Activated CD4-positive, alpha-beta T cell treated with anti-CD3 and anti-CD28 coated beads for 36 hours (primary cell): ENCODE measurements at regions not wholly inside any gene's neighbourhood (a gene's known extent, or its start where the extent isn't known, plus 50 kb on each side); places are given as distances from the start of the nearest gene placed in this dataset.

Experiments used
- ATAC-seq: fragments of 200-7000 bp; cut with Tn5 transposase; one replicate; pipeline ENCODE4 v1.10.0; 2021; ENCODE audit warnings: mild to moderate bottlenecking, moderate library complexity
- CTCF ChIA-PET: fragments of 350-600 bp; sonication (Branson Sonifier 250); formaldehyde crosslinking; loops from one replicate; lab custom pipeline; 2021; ENCODE audit warnings: antibody characterized with exemption; lab: Charles Lee
- POLR2A ChIA-PET: fragments of 350-600 bp; sonication (Branson Sonifier 250); formaldehyde crosslinking; loops from one replicate; lab custom pipeline; 2021; ENCODE audit warnings: antibody characterized with exemption, inconsistent platforms; lab: Charles Lee
- DNase-seq: peaks from one replicate; pipeline ENCODE4 v3.0.0-alpha.2; 2020
- H3K27ac Mint-ChIP-seq: one replicate; pipeline ENCODE4 v1.8.0; 2021; ENCODE audit warnings: mixed read lengths
- H3K27me3 Mint-ChIP-seq: one replicate; pipeline ENCODE4 v1.8.0; 2021; ENCODE audit warnings: mixed read lengths
- H3K36me3 Mint-ChIP-seq: one replicate; pipeline ENCODE4 v1.8.0; 2021; ENCODE audit warnings: low read depth, mixed read lengths
- H3K4me1 Mint-ChIP-seq: one replicate; pipeline ENCODE4 v1.8.0; 2021; ENCODE audit warnings: mixed read lengths
- H3K4me3 Mint-ChIP-seq: one replicate; pipeline ENCODE4 v1.8.0; 2021; ENCODE audit warnings: mild to moderate bottlenecking, moderate library complexity, mixed read lengths
- H3K9me3 Mint-ChIP-seq: one replicate; pipeline ENCODE4 v1.8.0; 2021; ENCODE audit warnings: low read depth, mixed read lengths
- intact Hi-C, 2 experiments: fragments of 100-400 bp; cut with DNase I in 1 of 2; cut with micrococcal nuclease in 1 of 2; formaldehyde crosslinking; loops; one replicate each; pipeline versions ENCODE4 v1.14.2 to v1.15.1; 2022 to 2024; cut with DNase I, micrococcal nuclease

DNA sequence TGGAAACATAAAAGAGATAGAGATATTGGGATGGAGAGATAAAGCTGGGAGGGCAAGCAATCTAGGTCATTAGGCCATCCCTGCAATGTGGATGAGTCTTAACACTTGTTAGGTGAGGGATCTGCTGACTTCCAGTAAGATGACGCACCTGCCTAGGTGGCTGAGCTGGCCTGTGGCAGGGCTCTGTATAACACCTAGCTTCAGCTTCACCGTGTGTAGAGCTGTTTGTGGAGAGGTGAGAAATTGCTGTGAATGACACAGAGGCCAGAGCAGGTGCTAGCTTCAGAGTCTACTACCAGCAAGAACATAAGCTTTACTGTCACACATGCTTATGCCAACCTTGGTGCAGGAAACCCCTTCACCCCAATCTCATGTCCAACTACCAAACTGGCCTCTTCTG, 1010.0 kb downstream of the TYW1 start:
- H3K27ac Mint-ChIP-seq = no peak overlapping the region
- no peak overlapping the region for H3K4me3 Mint-ChIP-seq
- H3K9me3 Mint-ChIP-seq = peaks cover 20% of the 10 kb centered on the region
- no peak for DNase-seq
- intact Hi-C loops = no loop called here
- ChIA-PET CTCF (no interaction called here), POLR2A (no interaction called here)
- H3K36me3 Mint-ChIP-seq = no peaks in the 10 kb centered on the region
- no peaks in the 10 kb centered on the region for H3K27me3 Mint-ChIP-seq
- no peaks in the 10 kb centered on the region for H3K4me1 Mint-ChIP-seq
- no peak for ATAC-seq

DNA sequence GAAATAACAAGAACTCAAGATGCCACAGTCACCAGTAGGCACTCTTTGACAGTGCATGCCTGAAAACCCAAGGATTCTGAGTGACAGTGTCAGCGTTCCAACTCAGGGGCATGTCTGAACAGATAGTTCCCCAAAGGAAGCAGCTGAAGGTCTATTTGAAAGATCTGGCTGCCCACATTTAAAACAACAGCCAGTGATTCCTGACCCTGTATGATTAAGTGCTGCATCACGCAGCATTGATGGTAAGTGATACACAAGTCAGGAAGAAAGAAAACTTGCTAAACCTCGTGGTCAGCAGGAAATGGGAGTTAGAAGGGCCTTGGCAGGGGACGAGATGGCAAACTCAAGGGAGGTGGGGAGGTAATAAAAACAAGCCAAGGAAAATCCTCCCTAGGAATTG, 1013.1 kb downstream of the TYW1 start:
- Mint-ChIP-seq H3K27me3 (no peaks in the 10 kb centered on the region), H3K9me3 (peaks cover 21% of the 10 kb centered on the region), H3K27ac (no peak overlapping the region), H3K4me3 (no peak overlapping the region), H3K36me3 (no peaks in the 10 kb centered on the region), H3K4me1 (no peaks in the 10 kb centered on the region)
- DNase-seq (no peak), ATAC-seq (no peak)
- intact Hi-C loops = no loop called here
- CTCF ChIA-PET = no interaction called here
- POLR2A ChIA-PET = no interaction called here

DNA sequence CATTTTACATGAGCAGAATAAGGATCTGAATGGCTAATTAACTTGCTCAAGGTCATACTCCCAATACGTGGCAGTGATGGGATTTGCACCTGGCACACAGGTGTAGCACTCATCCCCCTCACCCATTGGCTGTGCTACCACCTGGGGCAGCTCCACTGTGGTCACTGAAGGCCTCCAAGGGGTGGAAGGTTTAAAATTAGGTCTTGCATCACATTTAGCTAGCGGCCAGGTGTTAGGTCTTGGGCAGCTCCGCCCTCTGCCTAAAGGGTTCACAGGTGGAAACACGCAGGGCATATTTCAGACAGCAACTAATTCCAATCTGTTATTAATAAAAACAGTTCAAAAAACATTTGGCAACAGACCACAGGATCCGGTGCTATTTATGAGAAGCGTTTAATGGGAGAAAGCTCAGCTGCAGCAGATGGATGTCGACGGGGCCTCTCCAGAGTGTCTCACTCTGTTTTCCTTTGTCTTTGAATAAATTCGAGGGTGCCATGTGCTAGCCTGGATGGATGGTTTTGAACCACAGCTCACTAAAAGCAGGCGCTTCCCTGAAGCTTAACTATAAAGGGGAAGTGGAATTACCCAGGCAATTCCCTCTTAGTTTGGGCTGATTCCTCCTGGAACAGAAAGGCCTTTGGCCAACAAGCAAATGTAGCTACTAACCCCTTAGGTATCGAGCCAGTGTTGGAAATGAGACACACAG, 1017.6 kb downstream of the TYW1 start:
- POLR2A ChIA-PET = no interaction called here
- no peak overlapping the region for H3K4me3 Mint-ChIP-seq
- no peaks in the 10 kb centered on the region for H3K27me3 Mint-ChIP-seq
- DNase-seq (no peak), ATAC-seq (no peak)
- H3K4me1 Mint-ChIP-seq = no peaks in the 10 kb centered on the region
- no peaks in the 10 kb centered on the region for H3K36me3 Mint-ChIP-seq
- H3K9me3 Mint-ChIP-seq = peaks cover 19% of the 10 kb centered on the region
- CTCF ChIA-PET = interaction anchor here (0.5 kb wide), 1 partner anchor 22 kb away, joined by 3 read pairs; no protein-coding TSS in a partner anchor
- intact Hi-C loops = no loop called here
- H3K27ac Mint-ChIP-seq = no peak overlapping the region

DNA sequence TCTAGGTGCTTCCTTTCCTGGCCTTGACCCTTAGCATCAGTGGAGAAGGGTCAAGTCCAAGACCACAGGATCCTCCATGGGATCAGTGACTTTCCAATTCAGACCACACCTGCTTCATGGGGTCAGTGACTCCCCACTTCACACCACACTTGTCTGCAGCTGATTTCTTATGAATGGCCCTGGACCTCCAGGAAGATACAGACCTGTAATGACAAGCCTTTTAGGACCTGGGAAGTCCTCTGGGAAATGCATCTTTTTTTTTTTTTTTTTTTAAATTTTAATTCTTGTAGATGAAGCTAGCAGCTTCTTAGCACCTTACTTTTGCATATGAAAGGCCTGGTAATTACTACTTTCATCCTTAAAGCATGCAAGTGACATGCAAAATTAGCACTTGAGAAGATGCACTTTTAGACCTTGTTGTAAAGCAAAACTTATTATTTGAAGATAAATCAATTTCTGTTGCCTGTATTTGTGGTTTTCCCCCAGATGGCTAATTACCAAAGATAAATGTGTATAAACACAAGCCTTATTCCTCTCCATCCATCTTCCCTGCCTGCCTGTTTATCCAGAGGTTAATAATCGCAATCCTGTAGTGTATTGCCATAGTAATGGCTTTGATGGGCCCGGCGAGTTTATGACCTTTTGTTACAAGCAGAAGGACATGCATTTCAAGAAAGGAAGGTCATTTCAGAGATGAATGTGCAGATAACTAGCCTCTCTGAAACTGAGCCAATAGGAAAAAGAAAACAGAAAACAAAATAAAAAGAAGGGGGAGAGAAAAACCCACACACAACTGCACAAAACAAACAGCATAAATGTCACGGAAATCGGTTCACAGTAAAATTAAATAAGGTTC, 1018.7 kb downstream of the TYW1 start:
- no peak for ATAC-seq
- peaks cover 14% of the 10 kb centered on the region for H3K9me3 Mint-ChIP-seq

DNA sequence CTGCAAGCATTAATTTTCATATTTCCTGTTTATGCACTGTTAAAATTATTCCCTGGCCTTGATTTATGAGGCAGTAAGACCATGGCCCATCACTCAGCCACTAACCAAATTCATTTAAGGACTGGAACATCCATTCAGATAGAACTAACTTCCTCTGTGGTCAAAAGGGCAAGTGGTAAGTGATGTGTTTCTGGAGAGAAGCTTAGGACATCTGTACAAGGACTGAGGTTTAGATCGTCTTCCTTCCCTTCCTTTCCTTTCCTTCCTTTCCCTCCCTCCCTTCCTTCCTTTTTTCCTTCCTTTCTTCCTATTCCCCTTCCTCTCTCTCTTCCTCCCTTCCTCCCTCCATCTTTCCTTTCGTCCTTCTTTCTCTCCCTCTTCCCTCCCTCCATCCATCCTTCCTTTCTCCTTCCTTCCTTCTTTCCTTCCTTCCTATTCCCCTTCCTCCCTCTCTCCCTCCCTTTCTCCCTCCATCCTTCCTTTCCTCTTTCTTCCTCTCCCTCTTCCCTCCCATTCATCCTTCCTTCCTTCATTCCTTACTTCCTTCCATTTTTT, 1019.4 kb downstream of the TYW1 start:
- no peak overlapping the region for H3K4me3 Mint-ChIP-seq
- H3K9me3 Mint-ChIP-seq = peaks cover 14% of the 10 kb centered on the region
- H3K27me3 Mint-ChIP-seq = no peaks in the 10 kb centered on the region
- POLR2A ChIA-PET = no interaction called here
- H3K27ac Mint-ChIP-seq = no peak overlapping the region
- H3K4me1 Mint-ChIP-seq = no peaks in the 10 kb centered on the region
- DNase-seq (no peak), ATAC-seq (no peak)
- intact Hi-C loops = no loop called here
- no peaks in the 10 kb centered on the region for H3K36me3 Mint-ChIP-seq
- CTCF ChIA-PET = no interaction called here

More for the DNA sequence above, 1018.7 kb downstream of the TYW1 start:
- H3K4me1 Mint-ChIP-seq = no peaks in the 10 kb centered on the region
- no peak overlapping the region for H3K4me3 Mint-ChIP-seq
- no peaks in the 10 kb centered on the region for H3K27me3 Mint-ChIP-seq
- no peaks in the 10 kb centered on the region for H3K36me3 Mint-ChIP-seq
- intact Hi-C loops = no loop called here
- ChIA-PET POLR2A (no interaction called here), CTCF (no interaction called here)
- no peak overlapping the region for H3K27ac Mint-ChIP-seq
- DNase-seq = no peak

DNA sequence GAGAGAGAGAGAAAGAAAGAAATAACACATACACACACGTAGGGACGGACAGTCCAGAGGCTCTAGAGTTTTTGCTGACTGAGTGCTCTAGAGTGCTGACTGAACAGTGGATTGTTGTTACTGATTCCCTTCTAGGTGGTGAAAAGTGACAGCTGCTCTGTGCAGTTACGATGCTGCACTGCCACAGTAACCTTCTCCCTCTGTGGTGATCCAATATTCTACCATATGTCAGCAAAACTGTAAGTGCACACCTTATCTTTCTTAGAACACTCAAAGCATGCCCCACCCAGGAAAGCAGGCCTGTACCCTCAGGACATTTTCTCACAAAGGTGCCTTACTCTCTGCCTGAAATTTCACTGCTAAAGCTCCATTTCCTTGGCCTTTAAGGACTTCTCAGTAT, 1023.5 kb downstream of the TYW1 start:
- ChIA-PET CTCF (no interaction called here), POLR2A (no interaction called here)
- DNase-seq (no peak), ATAC-seq (no peak)
- H3K36me3 Mint-ChIP-seq = no peaks in the 10 kb centered on the region
- H3K27me3 Mint-ChIP-seq = no peaks in the 10 kb centered on the region
- intact Hi-C loops = no loop called here
- no peak overlapping the region for H3K27ac Mint-ChIP-seq
- no peak overlapping the region for H3K4me3 Mint-ChIP-seq
- H3K4me1 Mint-ChIP-seq = no peaks in the 10 kb centered on the region
- H3K9me3 Mint-ChIP-seq = peaks cover 13% of the 10 kb centered on the region

DNA sequence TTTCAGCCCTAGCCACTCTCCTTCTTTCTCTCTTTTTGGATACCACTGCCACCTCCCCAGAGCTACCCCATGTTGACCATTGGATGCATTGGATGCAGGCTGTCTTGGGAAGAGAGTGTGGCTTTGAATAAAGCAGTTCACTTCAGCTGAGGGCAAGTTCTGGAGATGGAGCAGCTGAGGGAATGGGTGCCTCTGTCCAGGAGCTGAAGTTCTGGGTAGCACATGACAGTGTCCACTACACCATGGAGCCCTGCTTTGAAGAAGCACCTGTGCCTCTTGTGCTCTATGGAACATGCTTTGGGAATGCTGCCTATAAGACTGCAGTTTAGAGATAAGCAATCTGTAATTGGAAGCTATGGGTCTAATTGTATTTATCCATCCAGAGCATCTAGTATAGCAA, 1028.7 kb downstream of the TYW1 start:
- POLR2A ChIA-PET = no interaction called here
- no peaks in the 10 kb centered on the region for H3K36me3 Mint-ChIP-seq
- no peak for DNase-seq
- H3K27ac Mint-ChIP-seq = no peak overlapping the region
- intact Hi-C loops = no loop called here
- CTCF ChIA-PET = no interaction called here
- ATAC-seq = no peak
- H3K9me3 Mint-ChIP-seq = peaks cover 14% of the 10 kb centered on the region
- H3K27me3 Mint-ChIP-seq = no peaks in the 10 kb centered on the region
- no peak overlapping the region for H3K4me3 Mint-ChIP-seq
- H3K4me1 Mint-ChIP-seq = no peaks in the 10 kb centered on the region

DNA sequence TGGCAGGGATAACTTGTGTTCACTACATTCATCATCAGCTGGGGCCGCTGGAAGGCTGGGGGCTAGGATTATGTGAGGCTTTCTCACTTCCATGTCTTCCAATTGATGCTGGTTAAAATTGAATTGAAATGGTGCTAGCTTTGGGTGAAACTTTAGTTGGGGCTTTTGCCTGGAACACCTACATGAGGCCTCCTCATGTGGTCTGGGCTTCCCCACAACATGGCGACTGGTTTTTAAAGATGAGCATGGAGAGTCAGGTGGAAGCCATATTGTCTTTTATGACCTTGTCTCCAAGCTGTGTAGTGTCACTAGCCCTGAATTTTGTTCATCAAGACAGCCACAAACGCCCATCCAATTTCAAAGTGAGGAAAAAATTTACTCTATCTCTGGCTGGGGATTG, 1033.9 kb downstream of the TYW1 start:
- ATAC-seq = no peak
- no peak overlapping the region for H3K27ac Mint-ChIP-seq
- no peaks in the 10 kb centered on the region for H3K4me1 Mint-ChIP-seq
- H3K27me3 Mint-ChIP-seq = no peaks in the 10 kb centered on the region
- no peak overlapping the region for H3K4me3 Mint-ChIP-seq
- DNase-seq = no peak
- CTCF ChIA-PET = no interaction called here
- H3K36me3 Mint-ChIP-seq = no peaks in the 10 kb centered on the region
- POLR2A ChIA-PET = no interaction called here
- intact Hi-C loops = no loop called here
- peaks cover 13% of the 10 kb centered on the region for H3K9me3 Mint-ChIP-seq

DNA sequence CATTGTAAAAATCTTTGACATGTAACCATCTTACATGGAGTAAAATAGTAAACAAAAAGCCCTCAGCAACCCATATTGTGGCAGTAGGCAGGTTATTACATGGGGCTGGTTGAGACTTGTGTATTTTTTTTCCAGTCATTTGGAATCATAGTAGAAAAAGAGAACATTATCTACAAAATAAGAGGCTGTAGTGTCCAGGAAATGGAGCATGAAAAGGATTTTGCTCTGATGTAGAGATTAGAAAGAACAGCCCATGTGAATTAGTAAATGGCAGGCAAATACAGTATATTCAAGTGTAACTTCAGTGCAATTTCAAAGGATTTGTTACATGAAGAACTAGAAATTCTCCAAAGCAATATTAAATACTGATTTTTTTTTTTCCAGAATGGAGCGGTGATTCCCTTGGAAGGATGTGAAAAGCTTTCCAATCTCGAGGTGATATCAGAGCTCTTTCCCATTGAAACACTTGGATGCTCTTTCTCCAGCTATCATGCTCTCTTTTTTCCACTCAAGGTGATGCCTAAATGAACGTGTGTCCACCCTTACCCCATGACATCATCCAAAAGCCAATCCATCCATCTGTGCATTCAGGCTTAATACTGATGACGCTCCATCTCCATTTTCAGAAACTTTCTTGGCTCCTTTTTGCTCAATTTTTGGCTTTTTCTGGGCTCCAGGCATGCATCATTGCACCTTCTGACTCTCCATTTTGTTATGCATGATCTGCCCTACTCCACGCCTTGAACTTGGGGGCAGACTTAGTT, 1034.7 kb downstream of the TYW1 start:
- Mint-ChIP-seq H3K36me3 (no peaks in the 10 kb centered on the region), H3K4me3 (no peak overlapping the region), H3K4me1 (no peaks in the 10 kb centered on the region), H3K9me3 (peaks cover 13% of the 10 kb centered on the region), H3K27ac (no peak overlapping the region), H3K27me3 (no peaks in the 10 kb centered on the region)
- intact Hi-C loops = no loop called here
- ChIA-PET POLR2A (no interaction called here), CTCF (no interaction called here)
- no peak for ATAC-seq
- no peak for DNase-seq

DNA sequence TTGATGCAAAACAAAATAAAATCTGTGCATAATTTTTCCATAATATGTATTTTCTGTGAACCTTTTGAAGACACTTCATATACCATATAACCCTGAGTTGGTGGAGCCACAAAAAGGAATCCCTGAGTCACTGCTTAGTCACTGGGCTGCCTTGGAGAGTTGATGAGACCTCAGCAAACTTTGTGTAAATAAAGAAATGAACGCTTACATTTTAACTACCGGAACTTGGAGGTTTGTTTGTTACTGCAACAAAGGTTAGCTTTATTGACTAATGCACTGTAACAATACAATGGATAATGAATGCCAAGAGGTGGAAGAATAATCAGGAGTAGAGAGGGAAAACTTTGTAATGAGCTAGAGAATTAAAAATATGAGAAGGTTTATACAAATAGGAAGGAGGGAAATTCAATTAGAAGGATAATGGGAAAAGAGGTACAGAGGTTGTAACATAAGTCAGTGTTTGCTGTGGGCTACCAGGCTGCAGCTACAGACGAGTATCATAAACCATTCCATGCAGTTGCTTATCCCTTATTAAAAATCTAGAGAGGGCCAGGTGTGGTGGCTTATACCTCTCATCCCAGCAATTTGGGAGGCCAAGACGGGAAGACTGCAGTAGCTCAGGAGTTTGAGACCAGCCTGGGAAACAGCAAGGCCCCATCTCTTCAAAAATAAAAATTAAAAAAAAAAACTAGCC, 1042.1 kb downstream of the TYW1 start:
- ATAC-seq (no peak), DNase-seq (no peak)
- H3K27ac Mint-ChIP-seq = no peak overlapping the region
- intact Hi-C loops = no loop called here
- CTCF ChIA-PET = interaction anchor here (0.5 kb wide), 1 partner anchor 798 kb away, joined by 3 read pairs; no protein-coding TSS in a partner anchor
- H3K4me1 Mint-ChIP-seq = no peaks in the 10 kb centered on the region
- H3K27me3 Mint-ChIP-seq = no peaks in the 10 kb centered on the region
- no peaks in the 10 kb centered on the region for H3K36me3 Mint-ChIP-seq
- H3K4me3 Mint-ChIP-seq = no peak overlapping the region
- H3K9me3 Mint-ChIP-seq = peaks cover 5% of the 10 kb centered on the region
- POLR2A ChIA-PET = no interaction called here

DNA sequence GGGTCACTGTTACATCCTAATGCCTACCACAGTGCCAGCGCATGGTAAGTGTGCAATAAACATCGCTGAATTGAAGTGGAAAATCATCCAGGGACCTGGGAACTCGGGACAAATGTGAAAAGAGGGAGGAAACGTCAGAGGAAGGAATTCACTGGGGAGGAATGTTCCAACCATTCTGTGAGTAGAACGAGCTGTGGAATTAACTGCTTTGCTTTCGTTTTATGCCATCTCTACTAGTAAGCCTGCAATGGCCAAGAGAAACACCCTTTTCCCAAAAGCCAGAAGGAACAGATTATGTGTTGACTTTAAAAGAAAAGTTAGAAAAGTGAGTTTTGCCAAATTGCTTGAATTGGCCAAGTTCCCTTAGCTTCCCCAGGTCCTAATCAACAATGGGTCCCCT, 1044.9 kb downstream of the TYW1 start:
- DNase-seq (no peak), ATAC-seq (no peak)
- no peaks in the 10 kb centered on the region for H3K4me1 Mint-ChIP-seq
- no peaks in the 10 kb centered on the region for H3K36me3 Mint-ChIP-seq
- H3K27ac Mint-ChIP-seq = no peak overlapping the region
- no peaks in the 10 kb centered on the region for H3K27me3 Mint-ChIP-seq
- peaks cover 8% of the 10 kb centered on the region for H3K9me3 Mint-ChIP-seq
- CTCF ChIA-PET = interaction anchor here (0.5 kb wide), 1 partner anchor 47 kb away, joined by 3 read pairs; no protein-coding TSS in a partner anchor
- H3K4me3 Mint-ChIP-seq = no peak overlapping the region
- POLR2A ChIA-PET = no interaction called here
- intact Hi-C loops = no loop called here
